Right lobe of liver (tissue), 6 donors: ENCODE measurements at regions not wholly inside any gene's neighbourhood (a gene's known extent, or its start where the extent isn't known, plus 50 kb on each side); places are given as distances from the start of the nearest gene placed in this dataset.
A peak's percentile ranks its signal among the peaks of the same experiment; 100 is the strongest.

Source experiments
- ATAC-seq, 4 donors: fragments of 200-7000 bp; cut with Tn5 transposase; one replicate each; pipeline ENCODE4 v1.9.1; 2020; ENCODE audit warnings: mild to moderate bottlenecking in 4 of 4, moderate library complexity in 4 of 4
- DNase-seq, 3 donors: peaks; one replicate each; pipeline ENCODE4 v3.0.0-alpha.2; 2020
- H3K27ac ChIP-seq, 3 donors: fragments of 200-600 bp; one replicate each; pipeline ENCODE4 v1.8.0; 2022
- H3K27me3 ChIP-seq, 2 donors: fragments of 200-600 bp; one replicate each; pipeline ENCODE4 v1.8.0; 2022
- H3K36me3 ChIP-seq, 4 donors: fragments of 200-600 bp; sonication (generic) in 1 of 4; one replicate each; pipeline versions ENCODE4 v1.5.1 to v1.8.0; 2017 to 2022; ENCODE audit warnings: control low read depth in 1 of 4
- H3K4me1 ChIP-seq, 4 donors: fragments of 200-600 bp; sonication (generic) in 1 of 4; one replicate each; pipeline versions ENCODE4 v1.5.1 to v1.8.0; 2017 to 2022; ENCODE audit warnings: control low read depth in 1 of 4
- H3K4me3 ChIP-seq, 3 donors: fragments of 200-600 bp; one replicate each; pipeline ENCODE4 v1.8.0; 2022
- H3K9me3 ChIP-seq, 4 donors: fragments of 200-600 bp; sonication (generic) in 1 of 4; one replicate each; pipeline versions ENCODE4 v1.5.1 to v1.8.0; 2017 to 2022; ENCODE audit warnings: control low read depth in 1 of 4
- POLR2A ChIP-seq: fragments of 450-650 bp; IDR thresholded peaks from one replicate; pipeline ENCODE4 v1.6.1; 2017; ENCODE audit warnings: antibody characterized with exemption, mild to moderate bottlenecking
- WGBS: methylation state at CpG from one replicate; pipeline ENCODE4 v1.1.6; 2018; ENCODE audit warnings: low coverage, low lambda C conversion rate; ENCODE audit not compliant: insufficient coverage; ENCODE audit errors: missing lambda C conversion rate; 5-methylcytosine and 5-hydroxymethylcytosine counted together
- intact Hi-C, 2 donors: fragments of 100-400 bp; cut with DNase I; formaldehyde crosslinking; loops; one replicate each; pipeline versions ENCODE4 v1.11.2 to v1.14.1; 2022
- TF ChIP-seq, protein P1 (sequence below), 4 donors: fragments of 200-600 bp in 3 of 4; fragments of 450-650 bp in 1 of 4; IDR thresholded peaks; one replicate each; pipeline versions ENCODE4 v1.5.1 to v1.8.0; 2016 to 2022; ENCODE audit warnings: antibody characterized with exemption in 4 of 4, mild to moderate bottlenecking in 2 of 4
- donor health status: DM: no; HTN: yes; CAD: no.
- donor health status: DM: no; HTN: no; CAD: no.
- donor health status: DM: no; HTN: no; CAD: no.
- donor health status: DM: no; HTN: yes; CAD: no.
- donor health status: DM: no; HTN: yes; CAD: no.

DNA sequence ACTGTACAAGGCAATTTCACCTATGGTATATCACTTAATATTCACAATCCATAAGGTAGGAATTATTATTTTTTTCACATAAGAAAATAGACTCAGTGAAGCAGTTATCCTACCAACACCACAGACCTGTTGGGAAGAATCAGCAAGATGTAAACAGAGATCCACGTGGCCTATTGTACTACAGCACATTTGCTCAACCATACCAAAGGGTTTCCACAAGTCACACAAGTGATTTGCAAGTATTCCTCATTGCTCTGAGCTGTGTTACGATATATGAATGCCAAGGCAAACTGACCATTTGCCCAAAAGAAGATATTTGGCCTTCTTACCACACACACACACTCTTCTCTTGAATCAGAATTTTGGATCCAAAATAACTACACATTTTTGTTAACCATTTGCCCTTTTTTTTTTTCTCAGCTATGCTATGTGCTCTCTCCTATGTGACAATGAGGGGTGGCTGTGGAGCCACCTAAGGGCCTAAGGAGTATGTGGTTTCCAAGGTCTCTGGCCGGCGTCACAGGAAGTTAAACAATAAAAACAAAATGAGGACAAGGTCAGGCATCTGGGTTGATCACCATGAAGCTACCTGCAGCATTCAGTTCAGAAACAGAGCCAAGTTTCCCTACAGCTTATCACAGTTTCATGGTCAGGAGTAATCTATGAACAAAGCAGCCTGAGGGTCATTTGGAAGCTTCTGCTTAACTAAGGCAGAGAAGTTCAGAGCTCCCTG lies 171.0 kb upstream of the FREM1 start:
- Histone ChIP-seq H3K27me3 (no peaks in the 10 kb centered on the region), H3K4me3 (no peak overlapping the region), H3K4me1 (no peaks in the 10 kb centered on the region), H3K27ac (no peak overlapping the region), H3K9me3 (no peaks in the 10 kb centered on the region), H3K36me3 (no peaks in the 10 kb centered on the region)
- ATAC-seq = peak in 1 of 4 donors; percentile 27
- 35% methylated on average over 4 of the region's 4 CpGs for WGBS
- intact Hi-C loops = no loop called here
- TF ChIP-seq POLR2A = no peak
- TF ChIP-seq, protein P1, sequence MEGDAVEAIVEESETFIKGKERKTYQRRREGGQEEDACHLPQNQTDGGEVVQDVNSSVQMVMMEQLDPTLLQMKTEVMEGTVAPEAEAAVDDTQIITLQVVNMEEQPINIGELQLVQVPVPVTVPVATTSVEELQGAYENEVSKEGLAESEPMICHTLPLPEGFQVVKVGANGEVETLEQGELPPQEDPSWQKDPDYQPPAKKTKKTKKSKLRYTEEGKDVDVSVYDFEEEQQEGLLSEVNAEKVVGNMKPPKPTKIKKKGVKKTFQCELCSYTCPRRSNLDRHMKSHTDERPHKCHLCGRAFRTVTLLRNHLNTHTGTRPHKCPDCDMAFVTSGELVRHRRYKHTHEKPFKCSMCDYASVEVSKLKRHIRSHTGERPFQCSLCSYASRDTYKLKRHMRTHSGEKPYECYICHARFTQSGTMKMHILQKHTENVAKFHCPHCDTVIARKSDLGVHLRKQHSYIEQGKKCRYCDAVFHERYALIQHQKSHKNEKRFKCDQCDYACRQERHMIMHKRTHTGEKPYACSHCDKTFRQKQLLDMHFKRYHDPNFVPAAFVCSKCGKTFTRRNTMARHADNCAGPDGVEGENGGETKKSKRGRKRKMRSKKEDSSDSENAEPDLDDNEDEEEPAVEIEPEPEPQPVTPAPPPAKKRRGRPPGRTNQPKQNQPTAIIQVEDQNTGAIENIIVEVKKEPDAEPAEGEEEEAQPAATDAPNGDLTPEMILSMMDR (IDR thresholded peaks at IDR 0.05) = no peak
- DNase-seq = no peak

GRCh38 chr9:15080401-15080800 lies 170.2 kb upstream of the FREM1 start:
- Histone ChIP-seq H3K27ac (no peak overlapping the region), H3K9me3 (no peaks in the 10 kb centered on the region), H3K4me3 (no peak overlapping the region), H3K27me3 (no peaks in the 10 kb centered on the region), H3K4me1 (no peaks in the 10 kb centered on the region), H3K36me3 (no peaks in the 10 kb centered on the region)
- TF ChIP-seq POLR2A = no peak
- TF ChIP-seq, protein P1 (IDR thresholded peaks at IDR 0.05) = no peak
- 52% methylated on average over 2 of the region's 3 CpGs for WGBS
- intact Hi-C loops = no loop called here
- no peak for ATAC-seq
- no peak for DNase-seq

DNA sequence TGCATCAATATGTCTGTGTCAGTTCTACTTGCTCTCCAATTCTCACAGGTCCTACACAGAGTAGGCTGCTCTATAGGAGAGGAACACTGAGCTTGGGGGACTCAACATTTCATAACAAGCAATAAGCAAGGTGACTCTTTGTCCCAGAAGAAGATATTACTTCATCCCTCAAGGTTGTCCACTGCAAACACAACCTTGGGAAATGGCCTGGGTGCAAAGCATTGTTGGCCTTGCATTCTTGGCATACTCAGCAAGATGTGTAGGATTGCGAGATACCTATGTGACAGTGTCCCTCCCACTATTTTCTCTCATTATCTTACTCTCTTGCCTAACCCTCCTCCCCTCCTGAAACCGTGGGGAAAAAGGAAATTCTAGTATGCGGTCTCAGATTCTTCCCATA lies 169.8 kb upstream of the FREM1 start:
- Histone ChIP-seq H3K27me3 (no peaks in the 10 kb centered on the region), H3K9me3 (no peaks in the 10 kb centered on the region), H3K36me3 (no peaks in the 10 kb centered on the region), H3K4me1 (no peaks in the 10 kb centered on the region), H3K27ac (no peak overlapping the region), H3K4me3 (no peak overlapping the region)
- WGBS = 55% methylated on average over 2 of the region's 3 CpGs
- intact Hi-C loops = no loop called here
- DNase-seq (no peak), ATAC-seq (no peak)
- TF ChIP-seq, protein P1 (IDR thresholded peaks at IDR 0.05) = no peak
- no peak for TF ChIP-seq POLR2A

- no peak for DNase-seq
- no peak for ATAC-seq
- H3K27ac ChIP-seq = no peak overlapping the region
- intact Hi-C loops = no loop called here
- no peaks in the 10 kb centered on the region for H3K36me3 ChIP-seq
- WGBS = 48% methylated on average over 7 of the region's 7 CpGs
- no peak overlapping the region for H3K4me3 ChIP-seq
- TF ChIP-seq POLR2A = no peak
- TF ChIP-seq, protein P1 (IDR thresholded peaks at IDR 0.05) = no peak
- no peaks in the 10 kb centered on the region for H3K9me3 ChIP-seq
- no peaks in the 10 kb centered on the region for H3K27me3 ChIP-seq
- H3K4me1 ChIP-seq = no peaks in the 10 kb centered on the region
Observed at GRCh38 chr9:15077946-15078729, 167.9 kb upstream of the FREM1 start.
